SU-DHL-6 (cell line): ENCODE measurements at regions not wholly inside any gene's neighbourhood (a gene's known extent, or its start where the extent isn't known, plus 50 kb on each side); places are given as distances from the start of the nearest gene placed in this dataset.

ENCODE experiments used
- CTCF ChIP-seq: fragments of 200-600 bp; sonication (generic); IDR thresholded peaks from one replicate; pipeline ENCODE4 v1.5.1; 2017; ENCODE audit warnings: antibody characterized with exemption, mild to moderate bottlenecking, low read length, moderate library complexity; ENCODE audit not compliant: insufficient read depth, poor library complexity, severe bottlenecking
- EZH2phosphoT487 ChIP-seq: fragments of 200-600 bp; sonication (generic), shearing (Covaris generic); conservative IDR thresholded peaks from 2 replicates; pipeline ENCODE4 v1.6.1; 2018; ENCODE audit warnings: mild to moderate bottlenecking, antibody characterized with exemption, low read length, moderate library complexity, mixed read lengths

GRCh38 chr12:13376610-13377373, 180.3 kb downstream of the EMP1 start:
- no peak for TF ChIP-seq CTCF
- TF ChIP-seq EZH2phosphoT487: no peak
